ENCODE measurements at regions not wholly inside any gene's neighbourhood (a gene's known extent, or its start where the extent isn't known, plus 50 kb on each side); places are given as distances from the start of the nearest gene placed in this dataset.
A peak's percentile ranks its signal among the peaks of the same experiment; 100 is the strongest.

- Histone ChIP-seq H3K4me2 (ENCODE audit: low read length) (no peak overlapping the region), H3K9me2 (ENCODE audit: low read depth, low read length) (no peaks in the 10 kb centered on the region), H3K27ac (ENCODE audit: low read depth, low read length, poor library complexity, severe bottlenecking) (no peak overlapping the region), H3K27me3 (ENCODE audit: insufficient read depth, low read length) (no peaks in the 10 kb centered on the region), H3K79me2 (ENCODE audit: insufficient read depth, low read length) (no peaks in the 10 kb centered on the region), H3K36me3 (ENCODE audit: insufficient read depth, low read length) (no peaks in the 10 kb centered on the region), H4K20me1 (ENCODE audit: insufficient read depth, low read length) (no peaks in the 10 kb centered on the region), H3K4me3 (ENCODE audit: low read depth, low read length, poor library complexity, severe bottlenecking) (no peak overlapping the region), H3K4me1 (ENCODE audit: insufficient read depth, low read length, severe bottlenecking) (no peaks in the 10 kb centered on the region), H3F3A (ENCODE audit: insufficient read depth, low read length) (no peaks in the 10 kb centered on the region), H3K9ac (ENCODE audit: low read length) (no peak overlapping the region), H2AFZ (ENCODE audit: low read length) (no peak overlapping the region), H3K9me3 (ENCODE audit: low read length) (no peaks in the 10 kb centered on the region)
- TF ChIP-seq, protein P1, sequence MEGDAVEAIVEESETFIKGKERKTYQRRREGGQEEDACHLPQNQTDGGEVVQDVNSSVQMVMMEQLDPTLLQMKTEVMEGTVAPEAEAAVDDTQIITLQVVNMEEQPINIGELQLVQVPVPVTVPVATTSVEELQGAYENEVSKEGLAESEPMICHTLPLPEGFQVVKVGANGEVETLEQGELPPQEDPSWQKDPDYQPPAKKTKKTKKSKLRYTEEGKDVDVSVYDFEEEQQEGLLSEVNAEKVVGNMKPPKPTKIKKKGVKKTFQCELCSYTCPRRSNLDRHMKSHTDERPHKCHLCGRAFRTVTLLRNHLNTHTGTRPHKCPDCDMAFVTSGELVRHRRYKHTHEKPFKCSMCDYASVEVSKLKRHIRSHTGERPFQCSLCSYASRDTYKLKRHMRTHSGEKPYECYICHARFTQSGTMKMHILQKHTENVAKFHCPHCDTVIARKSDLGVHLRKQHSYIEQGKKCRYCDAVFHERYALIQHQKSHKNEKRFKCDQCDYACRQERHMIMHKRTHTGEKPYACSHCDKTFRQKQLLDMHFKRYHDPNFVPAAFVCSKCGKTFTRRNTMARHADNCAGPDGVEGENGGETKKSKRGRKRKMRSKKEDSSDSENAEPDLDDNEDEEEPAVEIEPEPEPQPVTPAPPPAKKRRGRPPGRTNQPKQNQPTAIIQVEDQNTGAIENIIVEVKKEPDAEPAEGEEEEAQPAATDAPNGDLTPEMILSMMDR (IDR thresholded peaks at IDR 0.05; ENCODE audit: low read length) = peak; percentile 25; the same call in 1 of the 2 replicates
- no peak for TF ChIP-seq EZH2 (IDR thresholded peaks at IDR 0.05; ENCODE audit: borderline replicate concordance, low read length)
Measured at GRCh38 chr17:15091825-15092224, 173.3 kb downstream of the PMP22 start.

DNA sequence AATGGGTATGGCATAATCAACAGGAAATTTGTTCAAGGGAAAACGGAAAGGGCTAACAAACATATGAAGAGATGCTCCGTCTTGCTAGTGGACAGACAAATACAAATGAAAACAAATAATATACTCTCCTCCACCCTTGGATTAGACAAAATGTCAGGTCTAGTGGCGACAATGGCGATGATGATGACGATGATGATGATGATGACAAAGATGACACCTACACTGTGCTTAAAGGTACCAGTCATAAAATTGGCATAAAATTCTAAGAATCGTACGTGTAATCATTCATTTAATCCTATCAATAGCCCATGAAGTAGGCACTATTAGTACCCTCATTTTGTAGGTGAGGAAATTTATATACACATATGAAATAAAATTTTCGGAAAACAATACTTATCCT lies 174.6 kb downstream of the PMP22 start:
- Histone ChIP-seq H3K27ac (ENCODE audit: low read depth, low read length, poor library complexity, severe bottlenecking) (no peak overlapping the region), H3K9me3 (ENCODE audit: low read length) (no peaks in the 10 kb centered on the region), H3K9me2 (ENCODE audit: low read depth, low read length) (no peaks in the 10 kb centered on the region), H2AFZ (ENCODE audit: low read length) (no peak overlapping the region), H3K4me2 (ENCODE audit: low read length) (no peak overlapping the region), H3K4me1 (ENCODE audit: insufficient read depth, low read length, severe bottlenecking) (no peaks in the 10 kb centered on the region), H3K4me3 (ENCODE audit: low read depth, low read length, poor library complexity, severe bottlenecking) (no peak overlapping the region), H3F3A (ENCODE audit: insufficient read depth, low read length) (no peaks in the 10 kb centered on the region), H3K79me2 (ENCODE audit: insufficient read depth, low read length) (no peaks in the 10 kb centered on the region), H4K20me1 (ENCODE audit: insufficient read depth, low read length) (no peaks in the 10 kb centered on the region), H3K27me3 (ENCODE audit: insufficient read depth, low read length) (no peaks in the 10 kb centered on the region), H3K36me3 (ENCODE audit: insufficient read depth, low read length) (no peaks in the 10 kb centered on the region), H3K9ac (ENCODE audit: low read length) (no peak overlapping the region)
- TF ChIP-seq EZH2 (IDR thresholded peaks at IDR 0.05; ENCODE audit: borderline replicate concordance, low read length) = no peak
- TF ChIP-seq, protein P1 (IDR thresholded peaks at IDR 0.05; ENCODE audit: low read length) = no peak

DNA sequence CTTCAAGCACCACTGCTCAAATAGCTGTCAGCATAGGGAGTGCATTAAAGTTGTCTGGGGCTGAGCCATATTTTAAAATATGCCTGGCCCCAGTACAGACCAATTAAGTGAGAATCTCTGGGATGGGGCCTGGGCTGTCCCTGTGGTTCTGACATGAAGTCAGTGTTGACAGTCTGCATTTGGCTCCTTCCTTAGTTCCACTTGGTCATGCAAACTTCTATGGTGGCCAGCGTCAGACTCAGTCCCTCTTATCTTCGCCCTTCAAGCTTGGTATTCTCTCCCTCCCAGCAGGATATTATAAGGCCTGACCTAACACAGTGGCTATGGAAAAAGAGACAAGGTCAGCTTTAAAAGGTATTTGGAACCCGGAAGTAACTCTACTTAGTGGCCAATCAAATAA lies 177.2 kb downstream of the PMP22 start:
- Histone ChIP-seq H3K9ac (ENCODE audit: low read length) (no peak overlapping the region), H3K36me3 (ENCODE audit: insufficient read depth, low read length) (no peaks in the 10 kb centered on the region), H3K9me2 (ENCODE audit: low read depth, low read length) (no peaks in the 10 kb centered on the region), H3K27ac (ENCODE audit: low read depth, low read length, poor library complexity, severe bottlenecking) (no peak overlapping the region), H3K9me3 (ENCODE audit: low read length) (no peaks in the 10 kb centered on the region), H3F3A (ENCODE audit: insufficient read depth, low read length) (no peaks in the 10 kb centered on the region), H3K4me3 (ENCODE audit: low read depth, low read length, poor library complexity, severe bottlenecking) (no peak overlapping the region), H4K20me1 (ENCODE audit: insufficient read depth, low read length) (no peaks in the 10 kb centered on the region), H3K79me2 (ENCODE audit: insufficient read depth, low read length) (no peaks in the 10 kb centered on the region), H3K27me3 (ENCODE audit: insufficient read depth, low read length) (peaks cover 5% of the 10 kb centered on the region; the same call in 1 of the 2 replicates), H3K4me1 (ENCODE audit: insufficient read depth, low read length, severe bottlenecking) (no peaks in the 10 kb centered on the region), H3K4me2 (ENCODE audit: low read length) (no peak overlapping the region), H2AFZ (ENCODE audit: low read length) (no peak overlapping the region)
- no peak for TF ChIP-seq EZH2 (IDR thresholded peaks at IDR 0.05; ENCODE audit: borderline replicate concordance, low read length)
- TF ChIP-seq, protein P1 (IDR thresholded peaks at IDR 0.05; ENCODE audit: low read length) = no peak
